ENCODE measurements at regions not wholly inside any gene's neighbourhood (a gene's known extent, or its start where the extent isn't known, plus 50 kb on each side); places are given as distances from the start of the nearest gene placed in this dataset.

GRCh38 chr2:234162861-234163260 is 112.4 kb downstream of the SPP2 start:
- Histone ChIP-seq H3K4me2 (replicated peaks; ENCODE audit: extremely low read depth, low read length, poor library complexity, severe bottlenecking) (no peak overlapping the region), H3K4me3 (replicated peaks in 1 of 3; ENCODE audit: low read depth in 2 of 3, low read length in 3 of 3) (no peak overlapping the region), H3K9me3 (replicated peaks in 1 of 2; ENCODE audit: control insufficient read depth in 1 of 2, insufficient read depth in 1 of 2, low read length in 2 of 2) (no peaks in the 10 kb centered on the region), H4K20me1 (ENCODE audit: insufficient read depth, low read length) (no peaks in the 10 kb centered on the region), H3K79me2 (ENCODE audit: insufficient read depth, low read length) (no peaks in the 10 kb centered on the region), H3K36me3 (replicated peaks in 1 of 2; ENCODE audit: control insufficient read depth in 1 of 2, insufficient read depth in 2 of 2, low read length in 2 of 2) (no peaks in the 10 kb centered on the region), H3K27me3 (ENCODE audit: control insufficient read depth in 2 of 2, insufficient read depth in 2 of 2, low read length in 2 of 2) (no peaks in the 10 kb centered on the region), H3K9ac (ENCODE audit: insufficient read depth, low read length, poor library complexity, severe bottlenecking) (no peak overlapping the region), H2AFZ (ENCODE audit: insufficient read depth, low read depth, low read length, poor library complexity, severe bottlenecking) (no peak overlapping the region), H3K27ac (ENCODE audit: low read depth in 1 of 2, low read length in 2 of 2) (no peak overlapping the region), H3K4me1 (ENCODE audit: control insufficient read depth in 1 of 2, insufficient read depth in 2 of 2, low read length in 2 of 2) (no peaks in the 10 kb centered on the region)
- no peak for DNase-seq
- Mint-ChIP-seq H3K4me1 (no peaks in the 10 kb centered on the region), H3K27me3 (ENCODE audit: low read depth in 3 of 3) (peaks cover 1 to 5% (median 4%) of the 10 kb centered on the region in 3 donors), H3K27ac (no peak overlapping the region), H3K36me3 (no peaks in the 10 kb centered on the region), H3K4me3 (no peak overlapping the region), H3K9me3 (peaks cover 0 to 3% (median 0%) of the 10 kb centered on the region in 7 donors)
- intact Hi-C loops (cut with micrococcal nuclease): no loop called here
- TF ChIP-seq CTCF (IDR thresholded peaks at IDR 0.05): no peak
- WGBS (ENCODE audit: insufficient coverage): 100% methylated on average over 1 of the region's 1 CpG

- H3K4me1 Mint-ChIP-seq: no peaks in the 10 kb centered on the region
- H2AFZ ChIP-seq (ENCODE audit: insufficient read depth, low read depth, low read length, poor library complexity, severe bottlenecking): no peak overlapping the region
Observed at GRCh38 chr2:234161932-234162331, 111.4 kb downstream of the SPP2 start.

More at GRCh38 chr2:234161932-234162331, 111.4 kb downstream of the SPP2 start:
- no peaks in the 10 kb centered on the region for H4K20me1 ChIP-seq (ENCODE audit: insufficient read depth, low read length)
- H3K4me2 ChIP-seq (replicated peaks; ENCODE audit: extremely low read depth, low read length, poor library complexity, severe bottlenecking): no peak overlapping the region
- 92% methylated on average over 4 of the region's 6 CpGs for WGBS (ENCODE audit: insufficient coverage)
- DNase-seq: no peak
- Mint-ChIP-seq H3K36me3 (no peaks in the 10 kb centered on the region), H3K9me3 (peaks cover 0 to 3% (median 0%) of the 10 kb centered on the region in 7 donors), H3K4me3 (no peak overlapping the region), H3K27ac (no peak overlapping the region), H3K27me3 (ENCODE audit: low read depth in 3 of 3) (peaks cover 1 to 6% (median 4%) of the 10 kb centered on the region in 3 donors)
- no peak for TF ChIP-seq CTCF (IDR thresholded peaks at IDR 0.05)
- H3K79me2 ChIP-seq (ENCODE audit: insufficient read depth, low read length): no peaks in the 10 kb centered on the region
- no peaks in the 10 kb centered on the region for H3K27me3 ChIP-seq (ENCODE audit: control insufficient read depth in 2 of 2, insufficient read depth in 2 of 2, low read length in 2 of 2)
- no peak overlapping the region for H3K27ac ChIP-seq (ENCODE audit: low read depth in 1 of 2, low read length in 2 of 2)
- no peaks in the 10 kb centered on the region for H3K36me3 ChIP-seq (replicated peaks in 1 of 2; ENCODE audit: control insufficient read depth in 1 of 2, insufficient read depth in 2 of 2, low read length in 2 of 2)
- H3K4me1 ChIP-seq (ENCODE audit: control insufficient read depth in 1 of 2, insufficient read depth in 2 of 2, low read length in 2 of 2): no peaks in the 10 kb centered on the region
- no peak overlapping the region for H3K9ac ChIP-seq (ENCODE audit: insufficient read depth, low read length, poor library complexity, severe bottlenecking)
- H3K9me3 ChIP-seq (replicated peaks in 1 of 2; ENCODE audit: control insufficient read depth in 1 of 2, insufficient read depth in 1 of 2, low read length in 2 of 2): no peaks in the 10 kb centered on the region
- intact Hi-C loops (cut with micrococcal nuclease): no loop called here
- no peak overlapping the region for H3K4me3 ChIP-seq (replicated peaks in 1 of 3; ENCODE audit: low read depth in 2 of 3, low read length in 3 of 3)
